Body of pancreas (tissue), 4 donors: ENCODE measurements at regions not wholly inside any gene's neighbourhood (a gene's known extent, or its start where the extent isn't known, plus 50 kb on each side); places are given as distances from the start of the nearest gene placed in this dataset.

Source experiments
- CTCF ChIP-seq, 7 experiments: fragments of 450-650 bp in 4 of 7; fragments of 200-600 bp in 3 of 7; sonication (generic) in 3 of 7; IDR thresholded peaks; one replicate each; pipeline ENCODE4 v1.5.1; 2016 to 2019; ENCODE audit warnings: antibody characterized with exemption in 7 of 7
- POLR2A ChIP-seq, 3 donors: fragments of 450-650 bp; IDR thresholded peaks; one replicate each; pipeline ENCODE4 v1.6.1; 2016; ENCODE audit warnings: antibody characterized with exemption in 3 of 3, mild to moderate bottlenecking in 2 of 3

- no peak for TF ChIP-seq CTCF (IDR thresholded peaks at IDR 0.05)
- TF ChIP-seq POLR2A (IDR thresholded peaks at IDR 0.05), result no peak
These were observed 96.1 kb downstream of the KCNJ2 start for GRCh38 chr17:70265471-70265870.
